ENCODE measurements at regions not wholly inside any gene's neighbourhood (a gene's known extent, or its start where the extent isn't known, plus 50 kb on each side); places are given as distances from the start of the nearest gene placed in this dataset.

DNA sequence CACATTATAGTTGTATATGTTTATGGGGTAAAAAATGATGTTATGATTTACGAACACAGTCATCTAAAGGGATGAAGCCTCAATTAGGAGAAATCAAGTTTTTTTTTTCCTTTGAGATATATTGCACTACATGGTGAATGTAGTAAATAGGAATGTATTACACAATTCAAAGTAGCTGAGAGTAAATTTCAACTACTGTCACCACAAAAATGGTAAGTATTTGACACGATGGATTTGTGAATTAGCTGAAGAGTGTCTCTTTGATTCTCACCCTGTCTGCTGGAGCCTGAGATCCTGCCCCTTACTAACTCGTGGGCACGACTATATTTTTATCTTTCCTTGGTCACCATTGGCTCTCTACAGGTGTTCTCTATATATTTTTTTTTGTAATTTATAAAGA, 540.4 kb upstream of the DSEL start:
- Histone ChIP-seq H3K4me1 (no peaks in the 10 kb centered on the region), H3K36me3 (no peaks in the 10 kb centered on the region), H3K4me3 (no peak overlapping the region), H3K27ac (no peak overlapping the region), H3K27me3 (no peaks in the 10 kb centered on the region), H3K9me3 (no peaks in the 10 kb centered on the region)
- DNase-seq (no peak), ATAC-seq (no peak)
- intact Hi-C loops (cut with DNase I) = no loop called here
- TF ChIP-seq, protein P1, sequence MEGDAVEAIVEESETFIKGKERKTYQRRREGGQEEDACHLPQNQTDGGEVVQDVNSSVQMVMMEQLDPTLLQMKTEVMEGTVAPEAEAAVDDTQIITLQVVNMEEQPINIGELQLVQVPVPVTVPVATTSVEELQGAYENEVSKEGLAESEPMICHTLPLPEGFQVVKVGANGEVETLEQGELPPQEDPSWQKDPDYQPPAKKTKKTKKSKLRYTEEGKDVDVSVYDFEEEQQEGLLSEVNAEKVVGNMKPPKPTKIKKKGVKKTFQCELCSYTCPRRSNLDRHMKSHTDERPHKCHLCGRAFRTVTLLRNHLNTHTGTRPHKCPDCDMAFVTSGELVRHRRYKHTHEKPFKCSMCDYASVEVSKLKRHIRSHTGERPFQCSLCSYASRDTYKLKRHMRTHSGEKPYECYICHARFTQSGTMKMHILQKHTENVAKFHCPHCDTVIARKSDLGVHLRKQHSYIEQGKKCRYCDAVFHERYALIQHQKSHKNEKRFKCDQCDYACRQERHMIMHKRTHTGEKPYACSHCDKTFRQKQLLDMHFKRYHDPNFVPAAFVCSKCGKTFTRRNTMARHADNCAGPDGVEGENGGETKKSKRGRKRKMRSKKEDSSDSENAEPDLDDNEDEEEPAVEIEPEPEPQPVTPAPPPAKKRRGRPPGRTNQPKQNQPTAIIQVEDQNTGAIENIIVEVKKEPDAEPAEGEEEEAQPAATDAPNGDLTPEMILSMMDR (IDR thresholded peaks at IDR 0.05) = no peak

- H3K4me1 ChIP-seq = no peaks in the 10 kb centered on the region
- intact Hi-C loops (cut with DNase I) = no loop called here
- H3K27ac ChIP-seq = no peak overlapping the region
- H3K36me3 ChIP-seq = no peaks in the 10 kb centered on the region
- no peak for DNase-seq
- TF ChIP-seq, protein P1 (IDR thresholded peaks at IDR 0.05) = no peak
- H3K27me3 ChIP-seq = no peaks in the 10 kb centered on the region
- no peaks in the 10 kb centered on the region for H3K9me3 ChIP-seq
- no peak for ATAC-seq
- H3K4me3 ChIP-seq = no peak overlapping the region
Measured at GRCh38 chr18:68054669-68055068, 538.1 kb upstream of the DSEL start.

DNA sequence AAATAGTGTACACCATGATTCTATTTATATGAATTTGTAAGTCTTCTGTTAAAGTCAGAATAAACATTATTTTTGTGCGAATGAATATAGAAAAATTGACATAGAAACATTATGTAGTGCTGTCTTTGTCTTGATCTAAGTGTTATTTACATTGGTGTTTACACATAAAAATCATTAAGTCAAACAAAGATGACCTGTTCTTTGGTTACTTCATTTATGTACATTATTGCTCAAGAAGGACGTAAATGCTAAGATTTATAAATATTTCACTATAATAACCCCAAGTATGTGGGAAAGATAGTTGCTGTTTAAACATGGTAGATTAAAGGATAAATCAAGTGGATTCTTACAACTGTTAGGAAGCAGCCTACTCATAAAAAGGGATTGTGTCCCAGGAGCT, 536.8 kb upstream of the DSEL start:
- ATAC-seq = no peak
- TF ChIP-seq, protein P1 (IDR thresholded peaks at IDR 0.05) = no peak
- H3K27ac ChIP-seq = no peak overlapping the region

DNA sequence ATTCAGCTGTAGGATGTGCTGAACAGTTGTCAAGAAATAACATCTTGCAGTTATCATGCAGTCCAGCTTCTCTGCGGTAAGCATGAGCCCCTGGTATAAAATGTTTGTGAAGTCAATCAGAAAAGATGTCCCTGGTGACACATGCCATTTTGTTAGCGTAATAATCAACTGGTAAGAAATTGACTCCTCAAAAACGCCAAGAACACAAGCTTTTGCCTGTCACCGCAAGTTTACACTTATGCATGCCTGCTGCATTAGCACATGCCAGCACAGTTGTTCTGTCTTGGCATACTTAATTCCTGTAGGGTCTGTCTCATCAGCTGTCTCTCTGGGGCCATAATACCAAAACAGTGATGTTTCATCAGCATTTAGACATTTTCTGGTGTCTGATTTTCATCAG, 524.8 kb upstream of the DSEL start:
- ATAC-seq = no peak
- Histone ChIP-seq H3K4me1 (no peaks in the 10 kb centered on the region), H3K27me3 (no peaks in the 10 kb centered on the region), H3K36me3 (no peaks in the 10 kb centered on the region), H3K9me3 (no peaks in the 10 kb centered on the region), H3K27ac (no peak overlapping the region), H3K4me3 (no peak overlapping the region)
- TF ChIP-seq, protein P1 (IDR thresholded peaks at IDR 0.05) = no peak
- DNase-seq = no peak
- intact Hi-C loops (cut with DNase I) = no loop called here

More for the DNA sequence above, 536.8 kb upstream of the DSEL start:
- Histone ChIP-seq H3K4me3 (no peak overlapping the region), H3K9me3 (no peaks in the 10 kb centered on the region), H3K27me3 (no peaks in the 10 kb centered on the region), H3K4me1 (no peaks in the 10 kb centered on the region), H3K36me3 (no peaks in the 10 kb centered on the region)
- intact Hi-C loops (cut with DNase I) = no loop called here
- no peak for DNase-seq

- Histone ChIP-seq H3K4me3 (no peak overlapping the region), H3K9me3 (no peaks in the 10 kb centered on the region), H3K27me3 (no peaks in the 10 kb centered on the region), H3K4me1 (no peaks in the 10 kb centered on the region), H3K36me3 (no peaks in the 10 kb centered on the region), H3K27ac (no peak overlapping the region)
- TF ChIP-seq, protein P1 (IDR thresholded peaks at IDR 0.05) = no peak
- intact Hi-C loops (cut with DNase I) = no loop called here
- ATAC-seq (no peak), DNase-seq (no peak)
Measured at GRCh38 chr18:68040198-68040597, 523.7 kb upstream of the DSEL start.

Measured in left lung (tissue), 4 donors.